Cardiac fibroblast (primary cell): ENCODE measurements at regions not wholly inside any gene's neighbourhood (a gene's known extent, or its start where the extent isn't known, plus 50 kb on each side); places are given as distances from the start of the nearest gene placed in this dataset.
A peak's percentile ranks its signal among the peaks of the same experiment; 100 is the strongest.

Source experiments
- DNase-seq, 2 donors: peaks; one replicate each; pipeline versions ENCODE4 v3.0.0 to v3.0.0-alpha.2; 2010; ENCODE audit warnings: low read depth in 2 of 2
- H3K4me3 ChIP-seq, 2 donors: replicated peaks in 1 of 2; 1 replicate in 1 of 2; 2 replicates in 1 of 2; pipeline ENCODE4 v1.5.1; 2011; ENCODE audit warnings: low read depth in 2 of 2, low read length in 2 of 2, mild to moderate bottlenecking in 2 of 2, moderate library complexity in 1 of 2
- TF ChIP-seq, protein P1 (sequence below): IDR thresholded peaks from one replicate; pipeline ENCODE4 v1.5.1; 2011; ENCODE audit warnings: low read depth, mild to moderate bottlenecking, low read length, inconsistent platforms

DNA sequence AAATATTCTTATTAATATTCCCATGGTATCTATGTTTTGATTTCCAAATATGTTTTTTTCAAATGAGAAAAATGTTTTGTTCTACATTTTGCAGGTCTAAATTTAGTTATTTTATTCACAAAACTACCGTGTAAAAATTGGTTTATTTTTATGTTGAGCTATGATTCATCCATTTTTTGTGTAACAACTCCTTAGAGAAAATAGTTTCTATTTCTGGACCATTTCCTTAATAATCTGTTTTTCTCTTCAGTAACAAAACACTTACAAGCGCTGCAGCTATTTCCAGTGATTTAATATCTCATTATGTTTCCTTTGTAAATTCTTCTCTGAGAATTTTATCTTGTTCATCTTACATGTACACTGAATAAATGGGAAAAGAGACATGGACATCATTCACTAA lies 550.7 kb upstream of the SLITRK5 start:
- no peak for DNase-seq
- no peak overlapping the region for H3K4me3 ChIP-seq
- TF ChIP-seq, protein P1, sequence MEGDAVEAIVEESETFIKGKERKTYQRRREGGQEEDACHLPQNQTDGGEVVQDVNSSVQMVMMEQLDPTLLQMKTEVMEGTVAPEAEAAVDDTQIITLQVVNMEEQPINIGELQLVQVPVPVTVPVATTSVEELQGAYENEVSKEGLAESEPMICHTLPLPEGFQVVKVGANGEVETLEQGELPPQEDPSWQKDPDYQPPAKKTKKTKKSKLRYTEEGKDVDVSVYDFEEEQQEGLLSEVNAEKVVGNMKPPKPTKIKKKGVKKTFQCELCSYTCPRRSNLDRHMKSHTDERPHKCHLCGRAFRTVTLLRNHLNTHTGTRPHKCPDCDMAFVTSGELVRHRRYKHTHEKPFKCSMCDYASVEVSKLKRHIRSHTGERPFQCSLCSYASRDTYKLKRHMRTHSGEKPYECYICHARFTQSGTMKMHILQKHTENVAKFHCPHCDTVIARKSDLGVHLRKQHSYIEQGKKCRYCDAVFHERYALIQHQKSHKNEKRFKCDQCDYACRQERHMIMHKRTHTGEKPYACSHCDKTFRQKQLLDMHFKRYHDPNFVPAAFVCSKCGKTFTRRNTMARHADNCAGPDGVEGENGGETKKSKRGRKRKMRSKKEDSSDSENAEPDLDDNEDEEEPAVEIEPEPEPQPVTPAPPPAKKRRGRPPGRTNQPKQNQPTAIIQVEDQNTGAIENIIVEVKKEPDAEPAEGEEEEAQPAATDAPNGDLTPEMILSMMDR: no peak

DNA sequence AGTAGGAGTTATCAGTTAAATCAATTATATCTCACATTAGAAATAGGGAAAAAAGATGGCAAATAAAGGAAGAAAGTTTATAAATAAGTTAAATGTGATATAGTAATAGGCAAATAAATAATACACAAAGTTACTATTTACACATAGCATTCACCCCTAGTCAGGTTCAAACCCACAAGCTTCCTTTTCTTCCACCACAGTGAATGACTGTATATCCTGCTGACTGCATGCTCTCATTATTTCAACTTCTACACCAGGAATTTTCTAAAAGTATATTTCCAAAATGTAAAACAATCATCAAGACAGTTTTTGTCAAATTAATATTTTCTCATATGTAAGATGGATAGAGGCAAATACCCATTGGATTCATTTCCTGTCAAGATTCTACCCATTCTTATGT lies 548.6 kb upstream of the SLITRK5 start:
- peak in 1 of 2 donors; percentile 38 for DNase-seq
- TF ChIP-seq, protein P1: no peak
- no peak overlapping the region for H3K4me3 ChIP-seq

- TF ChIP-seq, protein P1: no peak
- peak; percentile 82 to 93 for DNase-seq
- no peak overlapping the region for H3K4me3 ChIP-seq
Observed at GRCh38 chr13:87123987-87124784, 547.0 kb upstream of the SLITRK5 start.

DNA sequence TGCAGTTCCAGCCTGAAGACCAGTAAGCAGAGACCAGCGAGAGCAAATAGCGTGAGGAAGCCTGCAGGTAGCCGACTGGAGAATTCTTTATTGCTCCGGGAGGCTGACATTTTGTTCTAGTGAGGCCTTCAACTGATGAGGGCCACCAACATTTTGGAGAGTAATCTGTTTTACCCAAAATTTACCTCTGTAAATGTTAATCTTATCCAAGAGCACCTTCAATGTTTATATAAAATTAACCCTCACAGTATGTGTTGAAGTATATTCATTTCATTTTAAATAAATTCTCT lies 546.4 kb upstream of the SLITRK5 start:
- DNase-seq: no peak
- TF ChIP-seq, protein P1: no peak
- H3K4me3 ChIP-seq: no peak overlapping the region

DNA sequence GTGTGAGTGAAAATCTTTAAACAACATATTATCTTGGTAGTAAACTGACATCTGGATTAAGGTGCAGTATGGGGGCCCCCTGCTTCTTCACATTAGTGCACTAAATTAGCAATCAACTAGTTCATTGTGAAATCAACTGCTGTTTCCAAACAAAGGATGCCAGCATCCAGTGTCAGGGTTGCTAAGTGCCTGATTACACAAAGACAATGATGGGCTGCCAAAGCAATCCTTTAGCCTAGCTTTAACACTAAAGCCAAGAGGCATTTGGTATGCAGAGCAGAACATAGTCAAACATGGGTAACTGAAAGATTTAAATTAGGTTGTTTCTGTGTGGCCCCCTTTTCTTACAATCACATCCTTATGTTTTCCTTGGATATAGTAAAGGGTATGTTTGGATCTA lies 543.1 kb upstream of the SLITRK5 start:
- no peak overlapping the region for H3K4me3 ChIP-seq
- DNase-seq: peak; percentile 5 to 59
- TF ChIP-seq, protein P1: no peak

DNA sequence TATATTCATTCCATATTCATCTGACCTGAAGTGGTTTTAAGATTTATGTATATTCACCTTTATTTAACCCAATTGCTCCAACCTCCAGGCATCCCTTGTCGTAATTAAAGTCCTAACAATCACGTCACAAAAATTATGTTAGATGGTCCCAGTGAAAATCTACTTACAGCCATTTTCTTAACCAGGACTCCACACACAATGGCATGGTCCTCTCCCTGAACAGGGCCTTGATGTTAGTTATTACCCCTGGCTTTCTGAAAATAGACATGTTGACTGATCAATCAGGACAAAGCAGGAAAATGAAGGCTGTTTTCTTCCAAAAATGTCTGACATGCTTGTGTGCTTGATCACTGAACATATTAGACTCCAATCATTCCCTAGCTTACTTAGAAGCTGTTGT lies 542.7 kb upstream of the SLITRK5 start:
- TF ChIP-seq, protein P1: no peak
- H3K4me3 ChIP-seq: no peak overlapping the region
- no peak for DNase-seq
